ENCODE measurements at regions not wholly inside any gene's neighbourhood (a gene's known extent, or its start where the extent isn't known, plus 50 kb on each side); places are given as distances from the start of the nearest gene placed in this dataset.
A peak's percentile ranks its signal among the peaks of the same experiment; 100 is the strongest.
"Not testable (repeated sequence)": the region's sequence is repeated elsewhere in the genome, so short reads cannot be mapped to it uniquely, and the experiment has no call there.

GRCh38 chr3:139194421-139194820 lies 149.4 kb upstream of the MRPS22 start:
- not testable (repeated sequence) for DNase-seq (ENCODE audit: extremely low spot score, insufficient read length, low read depth); FAIRE-seq

GRCh38 chr3:139196146-139196545 lies 147.7 kb upstream of the MRPS22 start:
- not testable (repeated sequence) for FAIRE-seq; DNase-seq (ENCODE audit: extremely low spot score, insufficient read length, low read depth)

- FAIRE-seq (no peak), DNase-seq (ENCODE audit: extremely low spot score, insufficient read length, low read depth) (no peak)
Observed at GRCh38 chr3:139197251-139197650, 146.6 kb upstream of the MRPS22 start.

GRCh38 chr3:139198186-139198585 lies 145.6 kb upstream of the MRPS22 start:
- no peak for DNase-seq (ENCODE audit: extremely low spot score, insufficient read length, low read depth)
- no peak for FAIRE-seq

- DNase-seq (ENCODE audit: extremely low spot score, insufficient read length, low read depth) (no peak), FAIRE-seq (no peak)
Observed at GRCh38 chr3:139198929-139199328, 144.9 kb upstream of the MRPS22 start.

- FAIRE-seq (no peak), DNase-seq (ENCODE audit: extremely low spot score, insufficient read length, low read depth) (no peak)
Observed at GRCh38 chr3:139199421-139200010, 144.3 kb upstream of the MRPS22 start.

GRCh38 chr3:139201446-139202225 lies 142.2 kb upstream of the MRPS22 start:
- DNase-seq (ENCODE audit: extremely low spot score, insufficient read length, low read depth) (no peak), FAIRE-seq (no peak)

GRCh38 chr3:139202226-139202958 lies 141.4 kb upstream of the MRPS22 start:
- DNase-seq (ENCODE audit: extremely low spot score, insufficient read length, low read depth) (peak; percentile 9), FAIRE-seq (peak; percentile 59)

GRCh38 chr3:139202959-139203349 lies 140.9 kb upstream of the MRPS22 start:
- FAIRE-seq = no peak
- no peak for DNase-seq (ENCODE audit: extremely low spot score, insufficient read length, low read depth)

- FAIRE-seq (no peak), DNase-seq (ENCODE audit: extremely low spot score, insufficient read length, low read depth) (no peak)
Observed at GRCh38 chr3:139203752-139204151, 140.1 kb upstream of the MRPS22 start.

GRCh38 chr3:139204728-139205127 lies 139.1 kb upstream of the MRPS22 start:
- DNase-seq (ENCODE audit: extremely low spot score, insufficient read length, low read depth) = no peak
- FAIRE-seq = no peak

- DNase-seq (ENCODE audit: extremely low spot score, insufficient read length, low read depth) (no peak), FAIRE-seq (no peak)
Observed at GRCh38 chr3:139213936-139214335, 129.9 kb upstream of the MRPS22 start.

- DNase-seq (ENCODE audit: extremely low spot score, insufficient read length, low read depth) = no peak
- FAIRE-seq = no peak
Observed at GRCh38 chr3:139216958-139217357, 126.9 kb upstream of the MRPS22 start.

- DNase-seq (ENCODE audit: extremely low spot score, insufficient read length, low read depth) (no peak), FAIRE-seq (no peak)
Observed at GRCh38 chr3:139217633-139218032, 126.2 kb upstream of the MRPS22 start.

- FAIRE-seq = no peak
Observed at GRCh38 chr3:139218046-139218445, 125.8 kb upstream of the MRPS22 start.

GRCh38 chr3:139219463-139219862 lies 124.4 kb upstream of the MRPS22 start:
- no peak for DNase-seq (ENCODE audit: extremely low spot score, insufficient read length, low read depth)
- no peak for FAIRE-seq

More at GRCh38 chr3:139218046-139218445, 125.8 kb upstream of the MRPS22 start:
- DNase-seq (ENCODE audit: extremely low spot score, insufficient read length, low read depth) = no peak

GRCh38 chr3:139222100-139222657 lies 121.6 kb upstream of the MRPS22 start:
- no peak for FAIRE-seq
- no peak for DNase-seq (ENCODE audit: extremely low spot score, insufficient read length, low read depth)

- FAIRE-seq = no peak
- no peak for DNase-seq (ENCODE audit: extremely low spot score, insufficient read length, low read depth)
Observed at GRCh38 chr3:139225548-139225947, 118.3 kb upstream of the MRPS22 start.

- FAIRE-seq (no peak), DNase-seq (ENCODE audit: extremely low spot score, insufficient read length, low read depth) (no peak)
Observed at GRCh38 chr3:139226731-139227130, 117.1 kb upstream of the MRPS22 start.

GRCh38 chr3:139227165-139227564 lies 116.7 kb upstream of the MRPS22 start:
- FAIRE-seq (no peak), DNase-seq (ENCODE audit: extremely low spot score, insufficient read length, low read depth) (no peak)

- DNase-seq (ENCODE audit: extremely low spot score, insufficient read length, low read depth) (no peak), FAIRE-seq (no peak)
Observed at GRCh38 chr3:139227827-139228226, 116.0 kb upstream of the MRPS22 start.
